GM23338 (cell line): ENCODE measurements at regions not wholly inside any gene's neighbourhood (a gene's known extent, or its start where the extent isn't known, plus 50 kb on each side); places are given as distances from the start of the nearest gene placed in this dataset.

ENCODE experiments used
- CREB1 ChIP-seq: fragments of 250-450 bp; sonication (Bioruptor Pico); IDR thresholded peaks from 2 replicates; pipeline ENCODE4 v1.5.0; 2020; ENCODE audit warnings: low read depth, mild to moderate bottlenecking, moderate library complexity
- EZH2 ChIP-seq: fragments of 200-600 bp; sonication (generic); IDR thresholded peaks from one replicate; pipeline ENCODE4 v1.8.0; 2017; ENCODE audit warnings: antibody characterized with exemption, mild to moderate bottlenecking, low read depth; ENCODE audit not compliant: unreplicated experiment
- EZH2phosphoT487 ChIP-seq: fragments of 200-600 bp; sonication (generic); IDR thresholded peaks from one replicate; pipeline ENCODE4 v1.8.1; 2018; ENCODE audit warnings: antibody characterized with exemption; ENCODE audit not compliant: unreplicated experiment
- POLR2AphosphoS5 ChIP-seq: IDR thresholded peaks from 2 replicates; pipeline ENCODE4 v1.6.1; 2016; ENCODE audit warnings: antibody characterized with exemption, low read depth
- STAT1 ChIP-seq: IDR thresholded peaks from one replicate; pipeline ENCODE4 v1.6.1; 2016; ENCODE audit warnings: antibody characterized with exemption; ENCODE audit not compliant: unreplicated experiment
- TF ChIP-seq, protein P1 (sequence below), 2 experiments: fragments of 200-600 bp in 1 of 2; sonication (generic) in 1 of 2; conservative IDR thresholded peaks; 2 replicates each; pipeline versions ENCODE4 v1.5.1 to v1.6.1; 2016 to 2017; ENCODE audit warnings: antibody characterized with exemption in 2 of 2, low read depth in 2 of 2, mild to moderate bottlenecking in 2 of 2, moderate library complexity in 1 of 2

DNA sequence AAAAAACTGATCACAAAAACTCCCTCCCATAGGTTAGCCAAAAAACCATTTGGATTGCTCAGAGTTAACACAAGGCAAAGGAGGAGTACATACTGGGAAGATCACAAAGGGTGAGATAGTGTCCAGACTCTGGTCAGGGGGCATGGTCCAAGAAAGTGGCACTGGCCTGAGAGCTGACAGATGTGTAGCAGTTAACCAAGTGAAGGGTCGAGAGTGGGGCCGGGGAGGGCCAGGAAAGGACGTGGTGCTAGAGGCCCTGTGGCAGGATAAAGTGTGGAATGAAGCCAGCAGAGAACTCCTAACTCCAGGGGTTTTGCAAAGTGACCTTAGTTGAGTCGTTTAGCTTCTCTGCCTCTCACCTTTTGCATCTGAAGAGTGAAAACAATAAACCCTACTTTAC lies 290.5 kb downstream of the FOXA2 start:
- TF ChIP-seq, protein P1, sequence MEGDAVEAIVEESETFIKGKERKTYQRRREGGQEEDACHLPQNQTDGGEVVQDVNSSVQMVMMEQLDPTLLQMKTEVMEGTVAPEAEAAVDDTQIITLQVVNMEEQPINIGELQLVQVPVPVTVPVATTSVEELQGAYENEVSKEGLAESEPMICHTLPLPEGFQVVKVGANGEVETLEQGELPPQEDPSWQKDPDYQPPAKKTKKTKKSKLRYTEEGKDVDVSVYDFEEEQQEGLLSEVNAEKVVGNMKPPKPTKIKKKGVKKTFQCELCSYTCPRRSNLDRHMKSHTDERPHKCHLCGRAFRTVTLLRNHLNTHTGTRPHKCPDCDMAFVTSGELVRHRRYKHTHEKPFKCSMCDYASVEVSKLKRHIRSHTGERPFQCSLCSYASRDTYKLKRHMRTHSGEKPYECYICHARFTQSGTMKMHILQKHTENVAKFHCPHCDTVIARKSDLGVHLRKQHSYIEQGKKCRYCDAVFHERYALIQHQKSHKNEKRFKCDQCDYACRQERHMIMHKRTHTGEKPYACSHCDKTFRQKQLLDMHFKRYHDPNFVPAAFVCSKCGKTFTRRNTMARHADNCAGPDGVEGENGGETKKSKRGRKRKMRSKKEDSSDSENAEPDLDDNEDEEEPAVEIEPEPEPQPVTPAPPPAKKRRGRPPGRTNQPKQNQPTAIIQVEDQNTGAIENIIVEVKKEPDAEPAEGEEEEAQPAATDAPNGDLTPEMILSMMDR (conservative IDR thresholded peaks at IDR 0.05; ENCODE audit: low read depth in 2 of 2): no peak
- TF ChIP-seq EZH2 (no peak), POLR2AphosphoS5 (no peak), CREB1 (CRISPR knock-in tag) (no peak), EZH2phosphoT487 (no peak), STAT1 (no peak)
